A549 (cell line): ENCODE measurements at regions not wholly inside any gene's neighbourhood (a gene's known extent, or its start where the extent isn't known, plus 50 kb on each side); places are given as distances from the start of the nearest gene placed in this dataset.

Experiments used
- ATAC-seq, 2 experiments: fragments of 200-7000 bp in 1 of 2; fragments of >200 bp in 1 of 2; cut with Nextera tagmentation in 1 of 2; cut with Tn5 transposase in 1 of 2; 3 replicates each; pipeline versions ENCODE4 v1.8.0 to v1.9.1; 2018 to 2020; ENCODE audit warnings: mild to moderate bottlenecking in 1 of 2, moderate library complexity in 1 of 2
- CTCF ChIA-PET: fragments of 300-600 bp; sonication (Branson Sonifier 250); formaldehyde crosslinking; extraction: SDS; loops from one replicate; lab custom pipeline; 2021; ENCODE audit warnings: antibody characterized with exemption, inconsistent platforms; lab: Yijun Ruan, JAX
- POLR2A ChIA-PET: fragments of 350-600 bp; formaldehyde crosslinking; extraction: SDS; loops from one replicate; lab custom pipeline; 2021; ENCODE audit warnings: antibody characterized with exemption, inconsistent platforms; lab: Yijun Ruan, JAX
- DNase-seq, 2 experiments: peaks; one replicate each; pipeline versions ENCODE4 v3.0.0 to v3.0.0-alpha.2; 2011 to 2016; ENCODE audit warnings: low read depth in 1 of 2, low spot score in 1 of 2
- FAIRE-seq: peaks from 2 replicates; lab custom pipeline; 2011; peaks lifted over from hg19 to GRCh38; lab: Jason Lieb, UNC
- H3K27ac ChIP-seq, 2 experiments: fragments of >200 bp; sonication (Bioruptor Twin); formaldehyde crosslinking; 3 replicates each; pipeline ENCODE4 v1.5.1; 2016 to 2017
- H3K4me1 ChIP-seq: fragments of >200 bp; sonication (Bioruptor Twin); formaldehyde crosslinking; 3 replicates; pipeline ENCODE4 v1.6.1; 2016
- H3K4me2 ChIP-seq: fragments of >200 bp; sonication (Bioruptor Twin); formaldehyde crosslinking; 3 replicates; pipeline ENCODE4 v1.6.1; 2016
- H3K4me3 ChIP-seq: fragments of >200 bp; sonication (Bioruptor Twin); formaldehyde crosslinking; 3 replicates; pipeline ENCODE4 v1.5.1; 2016
- H3K9me3 ChIP-seq: fragments of >200 bp; sonication (Bioruptor Twin); formaldehyde crosslinking; 3 replicates; pipeline ENCODE4 v1.6.1; 2016
- CEBPB ChIP-seq, 2 experiments: fragments of >200 bp in 1 of 2; sonication (Bioruptor Twin) in 1 of 2; formaldehyde crosslinking in 1 of 2; IDR thresholded peaks; 2 replicates each; pipeline ENCODE4 v1.6.1; 2012 to 2016
- CHD4 ChIP-seq: fragments of 200-600 bp; sonication (generic); IDR thresholded peaks from 2 replicates; pipeline ENCODE4 v1.6.1; 2016; ENCODE audit warnings: antibody characterized with exemption, mild to moderate bottlenecking, borderline replicate concordance
- ELK1 ChIP-seq: fragments of 150-350 bp; IDR thresholded peaks from 2 replicates; pipeline ENCODE4 v1.6.1; 2014; ENCODE audit warnings: low read depth, mild to moderate bottlenecking, low read length
- FOSL2 ChIP-seq, 2 experiments: fragments of 450-650 bp in 1 of 2; fragments of >200 bp in 1 of 2; sonication (Bioruptor Twin) in 1 of 2; formaldehyde crosslinking; IDR thresholded peaks; 2 replicates each; pipeline versions ENCODE4 v1.5.0 to v1.6.1; 2016 to 2020; ENCODE audit warnings: mild to moderate bottlenecking in 1 of 2, moderate library complexity in 1 of 2
- MYC ChIP-seq: IDR thresholded peaks from 2 replicates; pipeline ENCODE4 v1.6.1; 2012; ENCODE audit warnings: mild to moderate bottlenecking, inconsistent platforms, low read length, improper control_type of control experiment, borderline replicate concordance
- NR3C1 ChIP-seq: fragments of >200 bp; sonication (Bioruptor Twin); formaldehyde crosslinking; IDR thresholded peaks from 3 replicates; pipeline ENCODE4 v1.6.1; 2017
- PHF8 ChIP-seq: fragments of 200-600 bp; sonication (generic); IDR thresholded peaks from 2 replicates; pipeline ENCODE4 v1.6.1; 2016; ENCODE audit warnings: low read depth, mild to moderate bottlenecking, antibody characterized with exemption, moderate library complexity, borderline replicate concordance
- RAD21 ChIP-seq, 2 experiments: fragments of >200 bp in 1 of 2; sonication (Bioruptor Twin) in 1 of 2; formaldehyde crosslinking in 1 of 2; IDR thresholded peaks in 1 of 2; conservative IDR thresholded peaks in 1 of 2; 2 replicates in 1 of 2; 3 replicates in 1 of 2; pipeline ENCODE4 v1.6.1; 2012 to 2018; ENCODE audit warnings: inconsistent platforms in 1 of 2
- REST ChIP-seq: fragments of 200-600 bp; sonication (generic); IDR thresholded peaks from 2 replicates; pipeline ENCODE4 v1.6.1; 2016; ENCODE audit warnings: antibody characterized with exemption, mild to moderate bottlenecking, moderate library complexity
- RFX5 ChIP-seq: fragments of 450-650 bp; IDR thresholded peaks from 2 replicates; pipeline ENCODE4 v1.7.1; 2014; ENCODE audit warnings: antibody characterized with exemption, mild to moderate bottlenecking, moderate library complexity
- TFCP2L1 ChIP-seq: fragments of 250-450 bp; sonication (Bioruptor Pico); IDR thresholded peaks from 2 replicates; pipeline ENCODE4 v1.5.0; 2021; ENCODE audit warnings: mild to moderate bottlenecking
- WGBS: methylation state at CpG from one replicate; pipeline ENCODE4 v1.1.6; 2017; ENCODE audit errors: missing lambda C conversion rate; 5-methylcytosine and 5-hydroxymethylcytosine counted together
- TF ChIP-seq, protein P1 (sequence below): fragments of 250-450 bp; sonication (Bioruptor Pico); IDR thresholded peaks from 2 replicates; pipeline ENCODE4 v1.5.0; 2021; ENCODE audit warnings: mild to moderate bottlenecking, moderate library complexity, borderline replicate concordance
- TF ChIP-seq, protein P2 (sequence below): fragments of 450-650 bp; IDR thresholded peaks from 2 replicates; pipeline ENCODE4 v1.6.1; 2014; ENCODE audit warnings: antibody characterized with exemption

GRCh38 chr2:111231532-111232252, 111.0 kb downstream of the BCL2L11 start:
- Histone ChIP-seq H3K4me1 (peaks cover 8% of the 10 kb centered on the region; the same call in 1 of the 3 replicates), H3K27ac (no peak overlapping the region), H3K9me3 (peaks cover 12% of the 10 kb centered on the region; the same call in 1 of the 3 replicates), H3K4me3 (no peak overlapping the region)
- ChIA-PET POLR2A (no interaction called here), CTCF (no interaction called here)
- DNase-seq, result no peak
- TF ChIP-seq MYC (no peak), PHF8 (no peak), RAD21 (conservative IDR thresholded peaks at IDR 0.05 in 1 of 2, IDR thresholded peaks at IDR 0.05 in 1 of 2) (no peak), TFCP2L1 (CRISPR knock-in tag) (no peak), CEBPB (IDR thresholded peaks at IDR 0.05) (no peak)
- TF ChIP-seq, protein P1, sequence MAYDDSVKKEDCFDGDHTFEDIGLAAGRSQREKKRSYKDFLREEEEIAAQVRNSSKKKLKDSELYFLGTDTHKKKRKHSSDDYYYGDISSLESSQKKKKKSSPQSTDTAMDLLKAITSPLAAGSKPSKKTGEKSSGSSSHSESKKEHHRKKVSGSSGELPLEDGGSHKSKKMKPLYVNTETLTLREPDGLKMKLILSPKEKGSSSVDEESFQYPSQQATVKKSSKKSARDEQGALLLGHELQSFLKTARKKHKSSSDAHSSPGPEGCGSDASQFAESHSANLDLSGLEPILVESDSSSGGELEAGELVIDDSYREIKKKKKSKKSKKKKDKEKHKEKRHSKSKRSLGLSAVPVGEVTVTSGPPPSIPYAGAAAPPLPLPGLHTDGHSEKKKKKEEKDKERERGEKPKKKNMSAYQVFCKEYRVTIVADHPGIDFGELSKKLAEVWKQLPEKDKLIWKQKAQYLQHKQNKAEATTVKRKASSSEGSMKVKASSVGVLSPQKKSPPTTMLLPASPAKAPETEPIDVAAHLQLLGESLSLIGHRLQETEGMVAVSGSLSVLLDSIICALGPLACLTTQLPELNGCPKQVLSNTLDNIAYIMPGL (CRISPR knock-in tag), result no peak
- TF ChIP-seq, all 56 proteins: peak for 0
- ATAC-seq (no peak), FAIRE-seq (no peak)
- no peak overlapping the region for H3K4me2 ChIP-seq
- 91% methylated on average over 7 of the region's 7 CpGs for WGBS

GRCh38 chr2:111235192-111236015, 114.7 kb downstream of the BCL2L11 start:
- Histone ChIP-seq H3K27ac (no peak overlapping the region), H3K4me2 (no peak overlapping the region), H3K4me1 (no peaks in the 10 kb centered on the region), H3K4me3 (no peak overlapping the region), H3K9me3 (peaks cover 5% of the 10 kb centered on the region; the same call in 1 of the 3 replicates)
- CTCF ChIA-PET, result no interaction called here
- DNase-seq (no peak), FAIRE-seq (no peak), ATAC-seq (no peak)
- 91% methylated on average over 13 of the region's 13 CpGs for whole genome bisulfite sequencing
- TF ChIP-seq CHD4 (no peak), ELK1 (no peak), TFCP2L1 (CRISPR knock-in tag) (no peak), NR3C1 (no peak), REST (no peak), RFX5 (no peak), FOSL2 (IDR thresholded peaks at IDR 0.05) (no peak), FOSL2 (CRISPR knock-in tag; IDR thresholded peaks at IDR 0.05) (no peak)
- TF ChIP-seq, protein P2, sequence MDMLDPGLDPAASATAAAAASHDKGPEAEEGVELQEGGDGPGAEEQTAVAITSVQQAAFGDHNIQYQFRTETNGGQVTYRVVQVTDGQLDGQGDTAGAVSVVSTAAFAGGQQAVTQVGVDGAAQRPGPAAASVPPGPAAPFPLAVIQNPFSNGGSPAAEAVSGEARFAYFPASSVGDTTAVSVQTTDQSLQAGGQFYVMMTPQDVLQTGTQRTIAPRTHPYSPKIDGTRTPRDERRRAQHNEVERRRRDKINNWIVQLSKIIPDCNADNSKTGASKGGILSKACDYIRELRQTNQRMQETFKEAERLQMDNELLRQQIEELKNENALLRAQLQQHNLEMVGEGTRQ, result no peak
- TF ChIP-seq, all 56 proteins: peak for 0
- POLR2A ChIA-PET, result no interaction called here
